ENCODE measurements at regions not wholly inside any gene's neighbourhood (a gene's known extent, or its start where the extent isn't known, plus 50 kb on each side); places are given as distances from the start of the nearest gene placed in this dataset.

- H3K4me2 ChIP-seq, result no peak overlapping the region
- TF ChIP-seq ESRRA (IDR thresholded peaks at IDR 0.05; ENCODE audit: borderline replicate concordance, low read length) (no peak), TP53 (CRISPR knock-in tag; IDR thresholded peaks at IDR 0.05) (no peak), ZNF302 (CRISPR knock-in tag; IDR thresholded peaks at IDR 0.05) (no peak), MAFK (IDR thresholded peaks at IDR 0.05; ENCODE audit: partially characterized antibody) (no peak), RCOR1 (IDR thresholded peaks at IDR 0.05; ENCODE audit: low read depth, low read length) (no peak), NR3C1 (IDR thresholded peaks at IDR 0.05) (no peak), CEBPB (IDR thresholded peaks at IDR 0.05) (no peak), HES2 (IDR thresholded peaks at IDR 0.05) (no peak), SREBF2 (IDR thresholded peaks at IDR 0.05) (no peak), RARB (CRISPR knock-in tag; IDR thresholded peaks at IDR 0.05) (no peak), ATOH8 (CRISPR knock-in tag; IDR thresholded peaks at IDR 0.05; ENCODE audit: low read depth) (no peak), SMC3 (IDR thresholded peaks at IDR 0.05) (no peak), FOSL2 (IDR thresholded peaks at IDR 0.05) (no peak), FOSL2 (CRISPR knock-in tag; IDR thresholded peaks at IDR 0.05) (no peak), CBX8 (IDR thresholded peaks at IDR 0.05) (no peak), RAD21 (conservative IDR thresholded peaks at IDR 0.05 in 1 of 2, IDR thresholded peaks at IDR 0.05 in 1 of 2) (no peak)
- FAIRE-seq (no peak), ATAC-seq (no peak), DNase-seq (ENCODE audit: low read depth in 1 of 2, low spot score in 1 of 2) (no peak)
- ChIA-PET CTCF (no interaction called here), POLR2A (no interaction called here)
- no peak overlapping the region for H3K27ac ChIP-seq
- H3K4me1 ChIP-seq, result no peaks in the 10 kb centered on the region
- H3K4me3 ChIP-seq, result no peak overlapping the region
- 13% methylated on average over 7 of the region's 7 CpGs for WGBS (ENCODE audit: missing lambda C conversion rate)
- no peaks in the 10 kb centered on the region; the same call in 2 of the 3 replicates for H3K9me3 ChIP-seq
Observed at GRCh38 chr9:120161776-120162175, 418.2 kb downstream of the CDK5RAP2 start.

GRCh38 chr9:120158221-120158620 lies 421.7 kb downstream of the CDK5RAP2 start:
- ATAC-seq, result no peak
- no peak for DNase-seq (ENCODE audit: low read depth in 1 of 2, low spot score in 1 of 2)
- 0% methylated on average over 1 of the region's 1 CpG for WGBS (ENCODE audit: missing lambda C conversion rate)
- ChIA-PET CTCF (no interaction called here), POLR2A (no interaction called here)
- no peaks in the 10 kb centered on the region; the same call in 2 of the 3 replicates for H3K9me3 ChIP-seq
- H3K4me1 ChIP-seq, result no peaks in the 10 kb centered on the region
- TF ChIP-seq CBX8 (IDR thresholded peaks at IDR 0.05), result no peak
- TF ChIP-seq CTCF (IDR thresholded peaks at IDR 0.05), result no peak
- no peak for TF ChIP-seq USF2 (IDR thresholded peaks at IDR 0.05)
- no peak for TF ChIP-seq MYC (IDR thresholded peaks at IDR 0.05; ENCODE audit: borderline replicate concordance, low read length)
- TF ChIP-seq RAD21 (conservative IDR thresholded peaks at IDR 0.05 in 1 of 2, IDR thresholded peaks at IDR 0.05 in 1 of 2), result no peak
- TF ChIP-seq HOXA7 (CRISPR knock-in tag; IDR thresholded peaks at IDR 0.05), result no peak
- TF ChIP-seq ZSCAN20 (CRISPR knock-in tag; IDR thresholded peaks at IDR 0.05), result no peak
- no peak for TF ChIP-seq ZFP36 (IDR thresholded peaks at IDR 0.05; ENCODE audit: borderline replicate concordance, partially characterized antibody)
- no peak for TF ChIP-seq NR3C1 (IDR thresholded peaks at IDR 0.05)
- no peak for TF ChIP-seq JUNB (IDR thresholded peaks at IDR 0.05)
- no peak for TF ChIP-seq BHLHE40 (IDR thresholded peaks at IDR 0.05; ENCODE audit: low read depth, low read length)
- TF ChIP-seq ESRRA (IDR thresholded peaks at IDR 0.05; ENCODE audit: borderline replicate concordance, low read length), result no peak
- no peak for TF ChIP-seq CBX2 (IDR thresholded peaks at IDR 0.05; ENCODE audit: borderline replicate concordance, low read depth)
- TF ChIP-seq ZNF302 (CRISPR knock-in tag; IDR thresholded peaks at IDR 0.05), result no peak
- H3K4me3 ChIP-seq, result no peak overlapping the region
- FAIRE-seq, result no peak
- no peak overlapping the region for H3K4me2 ChIP-seq
- H3K27ac ChIP-seq, result no peak overlapping the region

Measured in A549 (cell line).